GM21515 (cell line): ENCODE measurements at regions not wholly inside any gene's neighbourhood (a gene's known extent, or its start where the extent isn't known, plus 50 kb on each side); places are given as distances from the start of the nearest gene placed in this dataset.
A peak's percentile ranks its signal among the peaks of the same experiment; 100 is the strongest.

Experiments used
- ATAC-seq: cut with Tn5 transposase; IDR thresholded peaks from one replicate; pipeline ENCODE4 v1.9.1; 2021; ENCODE audit not compliant: unreplicated experiment

GRCh38 chr2:203789618-203790017, 78.0 kb upstream of the CTLA4 start:
- no peak for ATAC-seq

- no peak for ATAC-seq
Measured at GRCh38 chr2:203790134-203790852, 77.3 kb upstream of the CTLA4 start.

DNA sequence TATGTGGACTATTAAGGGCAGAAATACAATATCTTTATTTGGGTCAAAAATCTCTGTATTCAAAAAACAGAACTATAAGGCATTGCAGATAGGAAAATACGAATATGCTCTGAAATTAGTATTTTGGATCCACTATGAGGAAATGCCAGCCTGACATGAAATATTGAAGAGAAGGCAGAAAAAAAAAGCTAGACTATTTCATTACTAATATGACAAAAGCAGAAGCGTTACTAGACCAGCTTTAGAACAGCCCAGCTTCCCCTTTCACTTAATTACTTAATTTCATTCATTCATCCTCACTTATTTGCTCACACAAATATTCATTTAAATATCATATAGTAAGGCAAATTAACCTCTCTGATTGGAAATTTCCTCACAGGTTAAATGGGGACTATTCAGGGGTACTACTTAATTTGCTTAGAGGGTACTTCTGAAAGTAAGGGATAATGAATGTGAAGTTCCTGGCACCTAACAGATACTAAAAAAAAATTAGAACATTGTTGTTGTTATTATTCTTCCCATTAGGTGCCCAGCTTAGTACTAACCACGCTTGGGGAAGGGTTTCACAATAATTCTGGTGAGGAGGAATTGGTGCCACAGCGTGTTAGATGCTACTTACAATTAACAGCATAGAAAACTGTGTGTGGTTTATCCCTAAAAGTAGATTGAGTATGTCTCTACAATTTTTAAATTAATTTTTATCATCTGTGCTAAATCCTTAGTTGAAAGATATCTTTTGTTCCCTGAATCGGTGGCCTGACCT, 71.1 kb upstream of the CTLA4 start:
- ATAC-seq, result no peak

- ATAC-seq, result no peak
Measured at GRCh38 chr2:203797276-203797675, 70.3 kb upstream of the CTLA4 start.

- no peak for ATAC-seq
Measured at GRCh38 chr2:203797712-203798111, 69.9 kb upstream of the CTLA4 start.

DNA sequence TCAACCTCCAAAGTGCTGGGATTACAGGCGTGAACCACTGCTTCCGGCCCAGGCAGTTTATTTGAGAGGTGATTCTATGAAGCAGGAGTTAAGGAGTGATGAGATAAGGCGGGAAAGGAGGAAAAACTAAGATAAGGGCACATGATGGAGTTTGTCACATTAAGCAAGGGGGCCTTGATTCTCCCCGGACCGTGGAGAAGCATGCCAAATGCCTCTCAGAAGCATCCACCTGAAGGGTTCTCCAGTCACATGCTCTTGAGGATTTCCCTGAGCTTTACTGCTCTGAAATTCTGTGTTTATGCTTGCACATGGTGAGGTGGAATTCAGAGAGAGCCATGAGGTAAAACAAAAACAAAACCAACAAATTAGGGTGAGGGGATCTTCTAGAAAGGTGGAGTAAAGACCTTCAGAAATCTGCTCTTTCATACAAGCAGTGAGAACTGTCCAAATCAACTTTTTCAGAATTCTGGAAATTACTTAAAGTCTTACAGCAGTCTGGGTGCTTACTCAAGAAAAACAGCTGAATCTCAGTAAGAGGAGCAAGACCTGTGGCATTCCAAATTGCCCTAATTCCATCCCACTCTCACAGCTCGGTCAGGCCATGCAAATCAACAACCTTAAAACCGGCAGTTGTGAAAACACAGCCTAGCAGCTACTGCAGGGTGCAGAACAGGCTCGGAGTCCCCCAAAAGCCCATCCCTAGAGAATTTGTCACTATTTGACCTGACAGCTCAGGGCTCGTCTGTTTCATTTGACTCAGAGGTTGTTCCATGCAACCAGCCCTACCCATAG, 69.1 kb upstream of the CTLA4 start:
- peak; percentile 36 for ATAC-seq

DNA sequence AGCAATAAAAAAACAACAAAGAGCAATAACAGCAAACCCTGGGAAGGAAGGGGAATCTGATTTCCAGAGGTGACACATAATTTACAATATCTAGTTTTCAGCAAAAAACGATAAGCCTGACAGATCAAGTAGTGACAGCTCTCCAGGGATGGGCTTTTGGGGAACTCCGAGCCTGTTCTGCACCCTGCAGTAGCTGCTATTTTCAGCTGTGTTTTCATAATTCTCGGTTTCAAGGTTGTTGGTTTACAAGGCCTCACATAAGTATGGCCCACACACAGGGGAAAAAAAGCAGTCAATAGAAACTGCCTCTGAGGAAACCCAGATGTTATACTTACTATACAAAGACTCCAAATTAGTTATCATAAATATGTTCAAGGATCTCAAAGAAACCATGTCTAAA, 67.7 kb upstream of the CTLA4 start:
- ATAC-seq, result peak; percentile 91

DNA sequence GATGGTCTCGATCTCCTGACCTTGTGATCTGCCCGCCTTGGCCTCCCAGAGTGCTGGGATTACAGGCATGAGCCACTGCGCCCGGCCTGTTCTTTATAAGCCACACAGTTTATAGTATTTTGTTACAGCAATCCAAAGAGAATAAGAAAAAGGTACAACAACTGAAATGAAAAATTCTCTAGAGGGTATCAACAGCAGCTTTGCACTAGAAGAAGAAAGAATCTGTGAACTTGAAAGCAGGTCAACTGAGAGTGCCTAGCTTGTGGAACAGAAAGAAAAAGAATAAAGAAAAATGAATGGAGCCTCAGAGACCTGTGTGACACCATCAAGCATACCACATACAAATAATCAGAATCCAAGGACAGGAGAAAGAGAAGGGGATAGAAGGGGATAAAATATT, 66.8 kb upstream of the CTLA4 start:
- ATAC-seq, result no peak

- ATAC-seq, result no peak
Measured at GRCh38 chr2:203802342-203803052, 65.1 kb upstream of the CTLA4 start.

DNA sequence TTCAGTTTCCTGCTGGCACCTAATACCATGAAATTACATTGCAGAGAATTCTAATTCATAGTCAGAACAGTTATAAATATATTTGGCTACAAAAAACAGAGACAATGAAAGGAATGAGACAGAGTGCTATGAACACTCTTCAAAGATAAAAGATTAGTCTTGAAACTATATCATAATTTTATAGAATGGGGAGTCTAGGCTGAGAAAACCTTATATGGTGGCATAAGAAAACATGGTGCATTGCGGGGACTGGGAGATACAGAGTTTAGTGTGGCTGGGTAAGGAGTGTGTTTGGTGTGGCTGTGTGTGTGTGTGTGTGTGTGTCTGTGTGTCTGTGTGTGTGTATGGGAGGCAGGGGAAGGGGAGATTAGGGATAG, 64.5 kb upstream of the CTLA4 start:
- ATAC-seq, result no peak

GRCh38 chr2:203804070-203804469, 63.5 kb upstream of the CTLA4 start:
- no peak for ATAC-seq

DNA sequence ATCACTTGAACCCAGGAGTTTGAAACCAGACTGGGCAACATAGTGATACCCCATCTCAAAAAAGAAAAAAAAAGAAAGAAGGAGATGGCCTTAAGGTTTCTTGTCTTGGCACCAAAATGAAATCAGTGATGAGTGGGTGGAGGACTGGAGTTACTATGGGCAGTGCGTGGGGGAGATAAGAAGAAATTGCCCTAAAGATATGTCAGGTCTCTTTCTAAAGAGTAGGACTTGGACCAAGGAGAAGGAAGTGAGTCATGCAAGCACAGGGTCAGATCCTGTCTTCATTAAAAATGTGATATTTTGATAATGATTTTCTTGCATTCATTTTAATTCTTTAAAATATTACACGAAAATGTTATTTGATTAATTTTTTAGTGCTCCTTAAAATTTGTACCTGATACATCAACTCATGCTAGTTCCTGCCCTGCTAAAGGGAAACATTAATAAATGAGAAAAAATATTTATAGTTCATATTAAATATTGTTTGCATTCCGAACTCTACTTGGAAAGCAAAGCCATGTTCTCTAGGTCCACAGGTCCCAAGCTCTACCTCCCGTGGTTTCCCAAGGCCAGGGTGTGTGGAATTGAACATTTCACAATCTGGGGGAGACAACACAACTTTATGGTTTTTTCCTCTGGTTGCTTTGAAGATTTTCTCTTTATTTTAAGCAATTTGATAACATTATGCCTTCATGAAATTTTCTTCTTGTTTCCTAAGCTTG, 62.6 kb upstream of the CTLA4 start:
- no peak for ATAC-seq

DNA sequence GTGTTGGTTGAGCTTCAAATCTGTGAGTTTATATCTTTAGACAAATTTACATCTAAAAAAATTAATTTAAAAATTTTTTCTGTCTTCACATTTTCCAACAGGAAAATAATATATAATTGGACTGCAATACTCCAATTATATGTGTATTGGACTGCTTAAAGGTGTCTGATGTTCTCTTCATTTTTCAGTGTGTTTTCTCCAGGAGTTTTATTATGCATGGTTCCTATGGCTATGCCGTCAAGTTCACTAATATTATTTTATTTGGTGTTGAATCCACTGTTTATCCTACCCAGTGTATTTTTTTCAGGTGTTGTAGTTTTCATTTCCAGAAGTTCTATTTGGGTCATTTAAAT, 62.1 kb upstream of the CTLA4 start:
- ATAC-seq, result no peak

GRCh38 chr2:203806761-203807160, 60.8 kb upstream of the CTLA4 start:
- no peak for ATAC-seq

DNA sequence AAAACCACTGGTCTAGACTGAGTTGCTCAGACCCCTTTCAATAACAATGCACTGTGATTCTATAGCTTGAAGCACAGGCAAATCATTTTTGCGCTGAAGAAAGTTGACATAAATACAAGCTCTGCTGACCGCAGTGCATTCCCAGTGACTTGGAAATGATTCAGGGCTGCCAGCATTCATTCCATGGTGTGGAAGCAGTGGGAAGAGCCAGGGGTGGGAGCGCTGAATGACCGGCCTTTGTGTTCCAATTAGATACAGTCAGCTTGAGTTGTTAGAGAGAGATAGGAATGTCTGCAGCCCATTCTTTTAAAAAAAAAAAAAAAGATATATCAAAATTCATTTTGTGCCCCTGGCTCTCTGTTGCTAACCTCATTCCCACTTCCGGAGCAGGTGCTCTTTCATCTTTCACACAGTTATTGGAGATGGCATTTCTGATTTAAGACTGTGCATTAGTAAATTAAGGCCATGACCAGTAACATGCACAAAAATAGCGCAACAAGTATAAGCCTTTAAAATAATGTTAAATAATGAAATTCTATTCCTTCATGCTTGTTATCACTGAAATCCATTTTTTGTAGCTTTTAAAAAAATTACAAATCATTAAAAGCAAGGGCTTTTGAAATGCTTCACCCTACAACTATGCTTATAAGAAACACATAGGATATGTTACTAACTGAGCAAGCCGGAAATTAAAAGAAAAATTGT, 59.4 kb upstream of the CTLA4 start:
- ATAC-seq, result no peak

GRCh38 chr2:203809084-203809521, 58.5 kb upstream of the CTLA4 start:
- ATAC-seq, result no peak

GRCh38 chr2:203809991-203810510, 57.5 kb upstream of the CTLA4 start:
- no peak for ATAC-seq

GRCh38 chr2:203811491-203812221, 55.9 kb upstream of the CTLA4 start:
- no peak for ATAC-seq
